Left ventricle myocardium inferior (tissue), 1 donor: ENCODE measurements at regions not wholly inside any gene's neighbourhood (a gene's known extent, or its start where the extent isn't known, plus 50 kb on each side); places are given as distances from the start of the nearest gene placed in this dataset.
A peak's percentile ranks its signal among the peaks of the same experiment; 100 is the strongest.

ENCODE experiments used
- DNase-seq: peaks from one replicate; pipeline ENCODE4 v3.0.0-alpha.2; 2020
- H3K27ac ChIP-seq: fragments of 200-600 bp; replicated peaks from 2 replicates; pipeline ENCODE4 v1.8.0; 2021
- H3K27me3 ChIP-seq: fragments of 200-600 bp; 2 replicates; pipeline ENCODE4 v1.8.0; 2021; ENCODE audit warnings: low read depth
- H3K36me3 ChIP-seq: fragments of 200-600 bp; 2 replicates; pipeline ENCODE4 v1.8.0; 2021
- H3K4me1 ChIP-seq: fragments of 200-600 bp; 2 replicates; pipeline ENCODE4 v1.8.0; 2021
- H3K4me3 ChIP-seq: fragments of 200-600 bp; 2 replicates; pipeline ENCODE4 v1.8.0; 2021; ENCODE audit warnings: mild to moderate bottlenecking, moderate library complexity
- H3K9me3 ChIP-seq: fragments of 200-600 bp; replicated peaks from 2 replicates; pipeline ENCODE4 v1.8.0; 2021
- CTCF ChIP-seq: fragments of 200-600 bp; IDR thresholded peaks from 2 replicates; pipeline ENCODE4 v1.8.0; 2021; ENCODE audit warnings: antibody characterized with exemption, mild to moderate bottlenecking, borderline replicate concordance
- intact Hi-C: fragments of 100-400 bp; cut with micrococcal nuclease; formaldehyde crosslinking; loops from one replicate; pipeline ENCODE4 v1.11.0; 2022
- donor health status: DM: no; HTN: yes; CAD: no; lungs with severe emphysema.

DNA sequence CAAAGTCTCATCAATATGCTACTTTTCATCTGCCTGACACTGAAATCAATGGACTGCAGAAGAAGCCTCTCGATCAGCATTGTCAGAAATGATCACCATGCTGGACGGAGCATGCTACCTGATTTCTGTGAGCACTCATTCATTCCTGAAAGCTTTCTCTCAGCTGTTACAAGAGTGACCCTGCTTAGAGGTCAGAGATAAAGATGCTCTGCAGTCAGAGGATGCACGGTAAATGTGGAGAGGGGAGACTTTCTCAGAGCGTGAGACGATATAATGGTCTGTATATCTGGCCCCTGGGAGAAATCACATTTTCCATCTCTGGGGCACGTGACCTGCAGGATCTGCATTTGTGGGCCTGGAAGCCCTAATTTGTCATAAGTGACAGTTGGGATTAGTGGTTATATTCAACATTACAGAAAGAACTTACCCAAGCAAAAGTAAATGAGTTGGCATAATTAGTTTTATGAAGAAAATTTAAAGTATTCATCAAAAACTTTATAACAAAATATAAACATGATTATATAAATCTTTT, 125.6 kb upstream of the TTC29 start:
- intact Hi-C loops, result no loop called here
- no peaks in the 10 kb centered on the region for H3K27me3 ChIP-seq
- H3K27ac ChIP-seq, result no peak overlapping the region
- H3K4me1 ChIP-seq, result peaks cover 2% of the 10 kb centered on the region
- H3K36me3 ChIP-seq, result no peaks in the 10 kb centered on the region
- no peak overlapping the region for H3K4me3 ChIP-seq
- no peak for TF ChIP-seq CTCF
- no peak for DNase-seq
- H3K9me3 ChIP-seq, result peaks cover 14% of the 10 kb centered on the region

DNA sequence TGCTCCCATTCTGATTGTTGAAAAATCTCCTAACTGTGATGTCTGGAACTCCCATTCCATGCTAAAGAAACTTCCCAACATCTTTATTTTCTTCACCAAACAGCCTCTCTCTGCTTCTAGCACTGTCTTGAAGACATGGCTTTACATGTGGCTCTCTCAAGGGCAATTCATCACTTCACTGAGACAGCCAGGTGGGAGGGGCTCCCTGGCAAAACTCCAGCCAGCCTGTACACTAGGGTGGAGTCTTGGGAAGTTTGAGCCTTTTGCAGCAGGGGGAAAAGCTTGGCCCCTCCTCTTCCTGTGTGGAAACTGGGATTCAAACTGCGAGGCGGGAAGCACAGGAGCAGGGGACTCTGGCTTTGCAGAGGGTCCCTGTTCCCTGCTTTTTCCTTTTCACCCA, 130.5 kb upstream of the TTC29 start:
- DNase-seq, result no peak
- no peak overlapping the region for H3K4me3 ChIP-seq
- peaks cover 6% of the 10 kb centered on the region for H3K9me3 ChIP-seq
- no peak for TF ChIP-seq CTCF
- intact Hi-C loops, result no loop called here
- no peak overlapping the region for H3K27ac ChIP-seq
- H3K4me1 ChIP-seq, result peaks cover 51% of the 10 kb centered on the region
- no peaks in the 10 kb centered on the region for H3K27me3 ChIP-seq
- no peaks in the 10 kb centered on the region for H3K36me3 ChIP-seq

DNA sequence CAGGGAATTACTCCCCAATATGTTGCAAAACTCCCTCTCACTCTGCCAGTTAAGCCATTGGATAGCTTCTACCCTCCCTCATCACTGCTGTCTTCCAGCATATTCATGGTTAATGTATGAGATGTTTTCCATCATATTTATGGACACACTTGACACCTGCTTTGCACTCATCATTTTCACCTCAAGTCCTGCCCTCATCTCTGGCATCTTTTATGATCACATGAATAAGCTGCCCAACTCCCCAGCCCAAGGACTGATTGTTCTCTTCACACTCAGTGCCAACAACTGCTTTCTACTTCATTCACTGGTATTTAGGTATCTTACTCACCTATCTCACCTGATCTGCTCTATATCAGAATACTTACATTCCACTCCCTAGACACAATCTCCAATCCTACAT, 131.1 kb upstream of the TTC29 start:
- intact Hi-C loops, result no loop called here
- no peaks in the 10 kb centered on the region for H3K27me3 ChIP-seq
- H3K9me3 ChIP-seq, result peaks cover 6% of the 10 kb centered on the region
- peaks cover 52% of the 10 kb centered on the region for H3K4me1 ChIP-seq
- no peak overlapping the region for H3K4me3 ChIP-seq
- no peaks in the 10 kb centered on the region for H3K36me3 ChIP-seq
- H3K27ac ChIP-seq, result no peak overlapping the region
- no peak for TF ChIP-seq CTCF
- no peak for DNase-seq

- DNase-seq, result no peak
- H3K4me3 ChIP-seq, result no peak overlapping the region
- no peaks in the 10 kb centered on the region for H3K9me3 ChIP-seq
- H3K4me1 ChIP-seq, result peaks cover 52% of the 10 kb centered on the region
- intact Hi-C loops, result no loop called here
- peak overlapping the region; percentile 69 for H3K27ac ChIP-seq
- TF ChIP-seq CTCF, result no peak
- H3K27me3 ChIP-seq, result no peaks in the 10 kb centered on the region
- H3K36me3 ChIP-seq, result no peaks in the 10 kb centered on the region
These were observed 132.7 kb upstream of the TTC29 start for GRCh38 chr4:147078362-147078761.

- H3K27ac ChIP-seq, result peak overlapping the region; percentile 69
These were observed 133.4 kb upstream of the TTC29 start for GRCh38 chr4:147078875-147079658.

More at GRCh38 chr4:147078875-147079658, 133.4 kb upstream of the TTC29 start:
- Histone ChIP-seq H3K4me3 (peak overlapping the region; percentile 45), H3K9me3 (no peaks in the 10 kb centered on the region), H3K4me1 (peaks cover 52% of the 10 kb centered on the region), H3K36me3 (no peaks in the 10 kb centered on the region), H3K27me3 (no peaks in the 10 kb centered on the region)
- DNase-seq, result peak; percentile 20
- TF ChIP-seq CTCF, result no peak
- intact Hi-C loops, result no loop called here
